Uterus (tissue), 3 donors: ENCODE measurements at regions not wholly inside any gene's neighbourhood (a gene's known extent, or its start where the extent isn't known, plus 50 kb on each side); places are given as distances from the start of the nearest gene placed in this dataset.
A peak's percentile ranks its signal among the peaks of the same experiment; 100 is the strongest.

Experiments
- DNase-seq, 2 donors: peaks; one replicate each; pipeline ENCODE4 v3.0.0-alpha.2; 2019 to 2020
- H3K27ac ChIP-seq, 2 donors: fragments of 200-600 bp; sonication (generic); 1 replicate in 1 of 2; 2 replicates in 1 of 2; pipeline ENCODE4 v1.5.1; 2016 to 2018
- H3K27me3 ChIP-seq, 2 donors: fragments of 200-600 bp; sonication (generic); one replicate each; pipeline ENCODE4 v1.5.1; 2018 to 2019; ENCODE audit warnings: control low read depth in 1 of 2
- H3K36me3 ChIP-seq, 2 donors: fragments of 200-600 bp; sonication (generic); one replicate each; pipeline ENCODE4 v1.5.1; 2019; ENCODE audit warnings: control low read depth in 1 of 2
- H3K4me1 ChIP-seq, 2 donors: fragments of 200-600 bp; sonication (generic); one replicate each; pipeline ENCODE4 v1.5.1; 2018 to 2019; ENCODE audit warnings: control low read depth in 1 of 2
- H3K4me3 ChIP-seq, 2 donors: fragments of 200-600 bp; sonication (generic); 1 replicate in 1 of 2; 2 replicates in 1 of 2; pipeline ENCODE4 v1.5.1; 2018 to 2019; ENCODE audit warnings: mild to moderate bottlenecking in 1 of 2
- H3K9me3 ChIP-seq, 2 donors: fragments of 200-600 bp; sonication (generic); one replicate each; pipeline ENCODE4 v1.5.1; 2019; ENCODE audit warnings: control low read depth in 1 of 2
- POLR2A ChIP-seq, 2 donors: fragments of 450-650 bp; IDR thresholded peaks; one replicate each; pipeline ENCODE4 v1.6.1; 2016; ENCODE audit warnings: antibody characterized with exemption in 2 of 2, mild to moderate bottlenecking in 1 of 2, moderate library complexity in 1 of 2
- intact Hi-C: fragments of 100-400 bp; cut with DNase I; formaldehyde crosslinking; loops from one replicate; pipeline ENCODE4 v1.15.1; 2023; ENCODE audit warnings: low total_unique reads
- TF ChIP-seq, protein P1 (sequence below), 4 experiments: fragments of 200-600 bp in 2 of 4; fragments of 450-650 bp in 2 of 4; sonication (generic) in 2 of 4; IDR thresholded peaks; one replicate each; pipeline ENCODE4 v1.5.1; 2016 to 2019; ENCODE audit warnings: antibody characterized with exemption in 4 of 4, mild to moderate bottlenecking in 2 of 4, moderate library complexity in 1 of 4
- donor health status: DM: yes; HTN: yes; CAD: no.

DNA sequence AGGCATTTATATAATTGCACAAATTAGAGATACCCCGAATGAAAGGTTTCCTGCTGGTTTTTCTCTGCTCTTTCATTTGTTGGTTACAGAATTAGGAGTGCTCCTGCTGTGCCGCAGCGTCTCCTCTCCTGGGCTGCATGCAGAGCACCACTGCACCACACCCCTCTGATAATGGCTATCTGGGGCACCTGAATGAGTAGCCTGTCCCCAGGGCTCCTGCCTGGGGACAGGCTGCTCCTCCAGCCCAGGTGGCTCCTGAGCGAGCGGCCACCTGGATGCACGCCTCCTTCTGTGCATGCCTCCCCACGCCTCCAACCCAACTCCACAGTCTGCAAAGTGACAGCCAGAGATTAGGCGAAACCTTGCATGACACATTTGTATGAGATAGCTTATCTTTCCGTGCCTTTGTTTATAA lies 242.6 kb upstream of the FZD8 start:
- no peaks in the 10 kb centered on the region for H3K9me3 ChIP-seq
- H3K27me3 ChIP-seq = no peaks in the 10 kb centered on the region
- TF ChIP-seq POLR2A (IDR thresholded peaks at IDR 0.05) = no peak
- TF ChIP-seq, protein P1, sequence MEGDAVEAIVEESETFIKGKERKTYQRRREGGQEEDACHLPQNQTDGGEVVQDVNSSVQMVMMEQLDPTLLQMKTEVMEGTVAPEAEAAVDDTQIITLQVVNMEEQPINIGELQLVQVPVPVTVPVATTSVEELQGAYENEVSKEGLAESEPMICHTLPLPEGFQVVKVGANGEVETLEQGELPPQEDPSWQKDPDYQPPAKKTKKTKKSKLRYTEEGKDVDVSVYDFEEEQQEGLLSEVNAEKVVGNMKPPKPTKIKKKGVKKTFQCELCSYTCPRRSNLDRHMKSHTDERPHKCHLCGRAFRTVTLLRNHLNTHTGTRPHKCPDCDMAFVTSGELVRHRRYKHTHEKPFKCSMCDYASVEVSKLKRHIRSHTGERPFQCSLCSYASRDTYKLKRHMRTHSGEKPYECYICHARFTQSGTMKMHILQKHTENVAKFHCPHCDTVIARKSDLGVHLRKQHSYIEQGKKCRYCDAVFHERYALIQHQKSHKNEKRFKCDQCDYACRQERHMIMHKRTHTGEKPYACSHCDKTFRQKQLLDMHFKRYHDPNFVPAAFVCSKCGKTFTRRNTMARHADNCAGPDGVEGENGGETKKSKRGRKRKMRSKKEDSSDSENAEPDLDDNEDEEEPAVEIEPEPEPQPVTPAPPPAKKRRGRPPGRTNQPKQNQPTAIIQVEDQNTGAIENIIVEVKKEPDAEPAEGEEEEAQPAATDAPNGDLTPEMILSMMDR (IDR thresholded peaks at IDR 0.05) = no peak
- no peak overlapping the region for H3K27ac ChIP-seq
- H3K4me3 ChIP-seq = no peak overlapping the region
- DNase-seq = no peak
- no peaks in the 10 kb centered on the region for H3K4me1 ChIP-seq
- no peaks in the 10 kb centered on the region for H3K36me3 ChIP-seq
- intact Hi-C loops = no loop called here

DNA sequence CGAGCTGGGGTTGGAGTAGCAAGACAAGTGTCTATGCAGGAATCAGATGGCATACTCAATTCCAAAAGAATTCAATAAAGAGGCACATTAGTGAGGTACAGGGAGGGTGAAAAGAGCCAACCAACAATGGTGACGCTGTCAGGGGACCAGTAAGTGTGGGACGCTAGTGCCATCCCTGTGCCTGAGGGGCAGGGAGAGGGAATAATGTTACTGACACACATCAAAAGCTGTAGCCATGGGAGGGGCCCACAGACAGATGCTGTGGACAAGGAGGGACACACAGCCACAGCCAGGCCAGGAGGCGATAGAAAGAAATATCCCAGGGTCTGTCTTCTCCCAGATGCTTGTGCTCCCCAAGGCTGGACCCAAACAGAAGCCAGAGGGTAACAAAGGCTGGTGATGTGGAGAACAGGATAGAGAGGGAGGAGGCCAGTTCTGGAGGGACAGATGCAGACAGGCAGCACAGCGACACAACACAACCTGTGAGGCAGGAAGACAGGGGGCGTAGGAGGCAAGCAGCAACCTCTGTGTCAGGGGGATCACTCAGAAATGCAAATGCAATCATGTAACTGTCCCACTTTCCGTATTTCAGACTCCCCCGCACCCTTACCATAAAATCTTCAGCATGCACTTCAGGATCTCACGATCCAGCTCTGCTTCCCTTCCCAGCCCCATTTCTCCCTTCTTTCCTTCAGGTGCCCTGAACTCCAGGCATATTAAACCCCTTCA lies 240.5 kb upstream of the FZD8 start:
- H3K9me3 ChIP-seq = no peaks in the 10 kb centered on the region
- no peaks in the 10 kb centered on the region for H3K4me1 ChIP-seq
- H3K27me3 ChIP-seq = no peaks in the 10 kb centered on the region
- H3K27ac ChIP-seq = no peak overlapping the region
- DNase-seq = no peak
- H3K4me3 ChIP-seq = no peak overlapping the region
- no peaks in the 10 kb centered on the region for H3K36me3 ChIP-seq
- TF ChIP-seq, protein P1 (IDR thresholded peaks at IDR 0.05) = no peak
- no peak for TF ChIP-seq POLR2A (IDR thresholded peaks at IDR 0.05)
- intact Hi-C loops = no loop called here

DNA sequence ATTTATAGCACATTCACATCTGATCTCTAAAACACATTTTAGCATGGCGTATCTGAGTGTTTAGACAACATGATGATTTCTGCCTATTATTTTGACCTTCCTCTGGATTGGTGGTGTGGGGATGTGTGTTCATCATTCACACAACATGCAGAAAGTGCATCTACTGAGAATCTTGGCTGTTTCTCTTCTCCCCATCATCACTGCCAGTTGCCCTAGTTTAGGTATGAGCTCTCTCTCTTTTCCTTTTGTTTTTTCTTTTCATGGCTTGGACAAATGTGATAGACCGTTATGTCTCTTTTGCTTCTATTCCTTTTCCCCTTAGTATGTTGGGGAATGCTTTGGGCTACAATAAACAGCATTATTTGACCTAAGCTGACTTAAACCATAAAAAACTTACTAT lies 239.2 kb upstream of the FZD8 start:
- Histone ChIP-seq H3K36me3 (no peaks in the 10 kb centered on the region), H3K27me3 (no peaks in the 10 kb centered on the region), H3K4me3 (no peak overlapping the region), H3K9me3 (no peaks in the 10 kb centered on the region), H3K4me1 (no peaks in the 10 kb centered on the region), H3K27ac (no peak overlapping the region)
- no peak for DNase-seq
- intact Hi-C loops = no loop called here
- no peak for TF ChIP-seq POLR2A (IDR thresholded peaks at IDR 0.05)
- TF ChIP-seq, protein P1 (IDR thresholded peaks at IDR 0.05) = no peak

DNA sequence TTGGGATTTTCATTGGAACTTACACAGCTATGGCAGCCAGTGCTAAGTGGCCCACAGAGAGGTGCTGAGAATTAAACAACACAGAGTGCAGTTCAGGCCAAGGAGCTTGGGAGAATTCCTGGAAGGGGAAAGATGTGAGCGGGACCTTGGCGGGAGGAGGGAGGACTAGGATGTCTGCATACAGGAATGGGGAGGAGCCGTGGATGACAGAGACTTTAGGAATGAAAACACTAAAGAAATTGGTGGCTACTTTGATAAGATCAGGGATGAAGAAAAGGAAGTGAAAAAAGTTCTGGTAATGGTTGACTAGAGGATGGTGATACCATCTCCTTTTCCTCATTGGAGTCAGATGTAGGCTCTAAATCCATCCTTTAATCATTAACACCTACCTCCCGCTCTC lies 234.2 kb upstream of the FZD8 start:
- intact Hi-C loops = no loop called here
- Histone ChIP-seq H3K9me3 (no peaks in the 10 kb centered on the region), H3K36me3 (no peaks in the 10 kb centered on the region), H3K27me3 (no peaks in the 10 kb centered on the region), H3K27ac (no peak overlapping the region), H3K4me1 (peaks cover 0 to 5% of the 10 kb centered on the region in 2 donors), H3K4me3 (no peak overlapping the region)
- no peak for DNase-seq
- TF ChIP-seq, protein P1 (IDR thresholded peaks at IDR 0.05) = no peak
- TF ChIP-seq POLR2A (IDR thresholded peaks at IDR 0.05) = no peak

DNA sequence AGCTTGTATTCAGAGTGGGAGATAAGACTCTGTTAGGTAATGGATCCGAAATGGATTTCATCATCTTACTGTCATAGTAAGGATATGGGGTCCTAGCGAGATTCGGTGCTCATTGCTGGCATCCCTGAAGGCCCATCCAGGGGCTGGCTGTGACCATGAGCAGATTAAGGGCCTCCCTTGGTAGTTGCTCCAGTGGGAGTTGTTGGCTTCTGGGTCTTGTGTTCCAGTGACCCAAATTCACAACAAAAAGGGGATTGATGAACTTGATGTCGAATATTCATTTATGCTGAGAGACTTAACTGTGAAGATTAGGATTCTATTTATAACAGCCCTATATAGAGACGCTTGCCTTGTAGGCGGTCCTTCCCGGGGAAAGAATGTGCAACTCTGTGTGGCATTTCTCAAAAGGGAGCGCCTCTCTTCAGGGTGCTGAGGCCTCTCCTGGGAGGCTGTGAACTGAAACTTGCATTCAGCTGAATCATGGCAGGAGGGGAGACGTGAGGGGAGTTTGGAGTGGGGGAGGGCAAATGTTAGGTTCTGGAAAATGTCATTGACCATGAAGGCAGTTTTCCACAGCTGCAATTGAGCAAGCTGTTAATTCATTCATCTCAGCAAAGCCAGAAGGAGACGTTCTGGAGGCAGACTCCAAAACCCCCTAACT lies 233.1 kb upstream of the FZD8 start:
- DNase-seq = peak; percentile 17 to 27
- TF ChIP-seq, protein P1 (IDR thresholded peaks at IDR 0.05) = no peak
- TF ChIP-seq POLR2A (IDR thresholded peaks at IDR 0.05) = no peak
- H3K4me1 ChIP-seq = peaks cover 0 to 5% of the 10 kb centered on the region in 2 donors
- no peak overlapping the region for H3K4me3 ChIP-seq
- intact Hi-C loops = no loop called here
- no peaks in the 10 kb centered on the region for H3K9me3 ChIP-seq
- no peaks in the 10 kb centered on the region for H3K27me3 ChIP-seq
- no peaks in the 10 kb centered on the region for H3K36me3 ChIP-seq
- peak overlapping the region in 1 of 2 donors; percentile 34 for H3K27ac ChIP-seq
